ENCODE measurements at regions not wholly inside any gene's neighbourhood (a gene's known extent, or its start where the extent isn't known, plus 50 kb on each side); places are given as distances from the start of the nearest gene placed in this dataset.

DNA sequence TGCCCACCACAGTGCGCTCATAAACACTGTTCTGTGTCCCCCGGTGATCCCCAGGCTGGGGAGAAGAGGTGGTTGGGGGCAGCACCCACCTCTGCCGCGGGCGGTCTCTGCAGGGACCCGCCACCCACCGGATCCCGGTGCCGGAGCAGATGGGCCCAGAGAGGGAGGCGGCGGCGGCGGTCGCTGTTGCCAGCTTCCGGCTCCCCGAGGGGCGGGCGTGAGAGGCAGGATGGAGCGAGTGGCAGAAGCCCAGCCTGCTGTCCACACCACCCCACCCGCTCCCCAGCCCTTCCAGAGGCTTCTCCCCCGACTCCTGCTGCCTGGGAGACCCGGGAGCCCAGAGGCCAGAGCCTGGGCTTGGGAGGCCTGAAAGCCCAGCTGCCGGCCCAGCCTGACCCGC is 142.6 kb upstream of the CIBAR2 start:
- TF ChIP-seq, protein P1, sequence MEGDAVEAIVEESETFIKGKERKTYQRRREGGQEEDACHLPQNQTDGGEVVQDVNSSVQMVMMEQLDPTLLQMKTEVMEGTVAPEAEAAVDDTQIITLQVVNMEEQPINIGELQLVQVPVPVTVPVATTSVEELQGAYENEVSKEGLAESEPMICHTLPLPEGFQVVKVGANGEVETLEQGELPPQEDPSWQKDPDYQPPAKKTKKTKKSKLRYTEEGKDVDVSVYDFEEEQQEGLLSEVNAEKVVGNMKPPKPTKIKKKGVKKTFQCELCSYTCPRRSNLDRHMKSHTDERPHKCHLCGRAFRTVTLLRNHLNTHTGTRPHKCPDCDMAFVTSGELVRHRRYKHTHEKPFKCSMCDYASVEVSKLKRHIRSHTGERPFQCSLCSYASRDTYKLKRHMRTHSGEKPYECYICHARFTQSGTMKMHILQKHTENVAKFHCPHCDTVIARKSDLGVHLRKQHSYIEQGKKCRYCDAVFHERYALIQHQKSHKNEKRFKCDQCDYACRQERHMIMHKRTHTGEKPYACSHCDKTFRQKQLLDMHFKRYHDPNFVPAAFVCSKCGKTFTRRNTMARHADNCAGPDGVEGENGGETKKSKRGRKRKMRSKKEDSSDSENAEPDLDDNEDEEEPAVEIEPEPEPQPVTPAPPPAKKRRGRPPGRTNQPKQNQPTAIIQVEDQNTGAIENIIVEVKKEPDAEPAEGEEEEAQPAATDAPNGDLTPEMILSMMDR (IDR thresholded peaks at IDR 0.05) = no peak
- TF ChIP-seq POLR2A (IDR thresholded peaks at IDR 0.05) = no peak

Data from heart left ventricle (tissue), 13 donors.